WTC11 (cell line): ENCODE measurements at regions not wholly inside any gene's neighbourhood (a gene's known extent, or its start where the extent isn't known, plus 50 kb on each side); places are given as distances from the start of the nearest gene placed in this dataset.

Experiments
- ARID4B ChIP-seq: sonication (generic); formaldehyde crosslinking; IDR thresholded peaks from 2 replicates; pipeline ENCODE4 v1.8.0; 2023; ENCODE audit warnings: missing genetic modification reagents, mild to moderate bottlenecking, borderline replicate concordance
- ATF2 ChIP-seq: sonication (generic); formaldehyde crosslinking; IDR thresholded peaks from 2 replicates; pipeline ENCODE4 v1.8.1; 2022; ENCODE audit warnings: low read depth, missing genetic modification reagents, borderline replicate concordance
- ATF6 ChIP-seq: sonication (generic); formaldehyde crosslinking; IDR thresholded peaks from 2 replicates; pipeline ENCODE4 v1.8.1; 2023; ENCODE audit warnings: mild to moderate bottlenecking, missing genetic modification reagents
- CREM ChIP-seq: sonication (generic); formaldehyde crosslinking; IDR thresholded peaks from 2 replicates; pipeline ENCODE4 v1.8.1; 2022; ENCODE audit warnings: mild to moderate bottlenecking, missing genetic modification reagents, moderate library complexity
- CTCF ChIP-seq: fragments of 200-600 bp; IDR thresholded peaks from 2 replicates; pipeline ENCODE4 v1.8.0; 2022; ENCODE audit warnings: antibody characterized with exemption
- E2F4 ChIP-seq: sonication (generic); formaldehyde crosslinking; IDR thresholded peaks from 2 replicates; pipeline ENCODE4 v1.8.1; 2022; ENCODE audit warnings: low read depth, mild to moderate bottlenecking, moderate library complexity, missing genetic modification reagents, borderline replicate concordance
- ELF4 ChIP-seq: sonication (generic); formaldehyde crosslinking; IDR thresholded peaks from 2 replicates; pipeline ENCODE4 v1.8.1; 2022; ENCODE audit warnings: low read depth, mild to moderate bottlenecking, moderate library complexity, missing genetic modification reagents
- FOXP1 ChIP-seq: sonication (generic); formaldehyde crosslinking; IDR thresholded peaks from 2 replicates; pipeline ENCODE4 v1.8.0; 2022; ENCODE audit warnings: missing genetic modification reagents, mild to moderate bottlenecking, moderate library complexity, borderline replicate concordance
- FOXP4 ChIP-seq: sonication (generic); formaldehyde crosslinking; IDR thresholded peaks from 2 replicates; pipeline ENCODE4 v1.8.0; 2022; ENCODE audit warnings: mild to moderate bottlenecking, missing genetic modification reagents
- IRF1 ChIP-seq: sonication (generic); formaldehyde crosslinking; IDR thresholded peaks from 2 replicates; pipeline ENCODE4 v1.8.0; 2023; ENCODE audit warnings: missing genetic modification reagents
- JUN ChIP-seq: sonication (generic); formaldehyde crosslinking; IDR thresholded peaks from 2 replicates; pipeline ENCODE4 v1.8.0; 2023; ENCODE audit warnings: mild to moderate bottlenecking, missing genetic modification reagents
- MAX ChIP-seq: sonication (generic); formaldehyde crosslinking; IDR thresholded peaks from 2 replicates; pipeline ENCODE4 v1.8.0; 2022; ENCODE audit warnings: mild to moderate bottlenecking, missing genetic modification reagents
- SP1 ChIP-seq: sonication (generic); formaldehyde crosslinking; conservative IDR thresholded peaks from 2 replicates; pipeline ENCODE4 v1.8.1; 2022; ENCODE audit warnings: missing genetic modification reagents
- ZNF121 ChIP-seq: sonication (generic); formaldehyde crosslinking; IDR thresholded peaks from 2 replicates; pipeline ENCODE4 v1.8.0; 2023; ENCODE audit warnings: missing genetic modification reagents

- TF ChIP-seq MAX (CRISPR knock-in tag) = no peak
- no peak for TF ChIP-seq CTCF
- TF ChIP-seq IRF1 = no peak
- TF ChIP-seq ARID4B = no peak
- TF ChIP-seq ATF6 (CRISPR knock-in tag) = no peak
- TF ChIP-seq JUN = no peak
- no peak for TF ChIP-seq FOXP1 (CRISPR knock-in tag)
- TF ChIP-seq ZNF121 (CRISPR knock-in tag) = no peak
- no peak for TF ChIP-seq ELF4 (CRISPR knock-in tag)
- TF ChIP-seq CREM (CRISPR knock-in tag) = no peak
- TF ChIP-seq E2F4 (CRISPR knock-in tag) = no peak
- TF ChIP-seq SP1 (CRISPR knock-in tag) = no peak
- TF ChIP-seq ATF2 (CRISPR knock-in tag) = no peak
- TF ChIP-seq FOXP4 (CRISPR knock-in tag) = no peak
Measured at GRCh38 chr5:20574576-20574975, 586.6 kb upstream of the CDH18 start.
